GM19238 (cell line): ENCODE measurements at regions not wholly inside any gene's neighbourhood (a gene's known extent, or its start where the extent isn't known, plus 50 kb on each side); places are given as distances from the start of the nearest gene placed in this dataset.
"Not testable (repeated sequence)": the region's sequence is repeated elsewhere in the genome, so short reads cannot be mapped to it uniquely, and the experiment has no call there.

Source experiments
- DNase-seq: peaks from one replicate; pipeline ENCODE4 v3.0.0; 2011; ENCODE audit warnings: low spot score; ENCODE audit not compliant: insufficient read length

DNA sequence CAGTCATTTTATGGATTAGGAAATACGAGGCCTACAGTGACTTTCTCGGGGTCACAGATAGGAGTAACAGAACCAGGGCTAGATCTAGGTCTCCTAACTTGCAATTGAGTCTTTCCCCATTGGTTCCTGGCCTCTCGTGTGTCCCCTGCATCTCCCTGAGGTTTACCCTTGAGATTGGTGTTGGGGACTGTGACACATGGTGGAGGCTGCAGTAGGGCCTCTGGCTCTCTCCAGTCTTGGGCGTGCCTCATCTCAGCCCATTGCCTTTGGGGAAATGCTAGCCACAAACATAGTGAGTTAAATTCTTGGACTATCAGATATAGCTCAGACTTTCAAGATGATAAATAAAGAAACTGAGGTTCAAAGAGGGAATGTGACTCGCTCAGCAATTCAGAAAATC is 212.1 kb downstream of the KCNRG start:
- DNase-seq, result no peak

DNA sequence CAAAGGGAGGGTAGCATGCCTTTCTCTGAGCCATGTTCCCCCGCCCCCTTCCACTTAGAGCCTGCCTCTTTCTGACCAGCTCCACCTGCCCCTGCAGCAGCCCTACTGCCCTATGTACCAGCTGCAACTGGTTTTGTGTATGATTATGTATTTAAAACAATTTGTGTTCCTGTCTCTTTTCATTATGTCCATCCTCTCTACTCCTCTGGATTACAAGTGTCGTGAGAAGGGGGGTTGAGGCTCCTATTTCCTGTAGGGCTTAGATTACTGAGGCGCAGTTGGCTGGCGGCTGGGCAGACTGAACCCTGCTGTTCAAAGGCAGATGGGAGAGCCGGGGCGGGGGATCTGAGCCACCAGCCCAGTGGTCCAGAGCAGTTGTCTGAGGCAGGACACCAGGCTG is 213.3 kb downstream of the KCNRG start:
- DNase-seq, result no peak

DNA sequence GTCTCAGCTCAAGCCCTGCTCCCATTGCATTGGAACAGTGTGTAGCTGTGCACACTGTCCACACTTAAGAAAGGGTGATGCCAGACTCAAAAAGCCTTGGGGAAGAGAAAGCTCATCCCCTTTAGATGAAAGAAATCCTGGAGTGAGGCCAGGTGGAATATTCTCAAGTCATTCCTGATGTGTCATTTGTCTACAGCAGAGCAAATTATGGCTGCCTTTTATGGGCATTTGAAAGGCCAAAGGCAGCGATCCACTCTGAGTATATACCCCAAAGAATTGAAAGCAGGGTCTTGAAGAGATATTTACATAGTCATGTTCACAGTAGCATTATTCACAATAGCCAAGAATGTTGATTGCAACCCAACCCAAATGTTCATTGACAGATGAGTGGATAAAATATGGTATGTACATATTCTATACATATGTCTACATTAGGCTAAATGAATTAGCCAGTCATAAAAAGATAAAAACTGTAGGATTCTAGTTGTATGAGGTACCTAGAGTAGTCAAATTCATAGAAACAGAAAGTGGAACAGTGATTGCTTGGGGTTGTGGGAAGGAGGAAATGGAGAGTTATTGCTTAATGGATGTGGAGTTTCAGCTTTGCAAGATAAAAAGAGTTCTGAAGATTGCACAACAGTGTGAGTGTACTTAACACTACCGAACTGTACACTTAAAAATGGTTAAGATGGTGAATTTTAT is 214.9 kb downstream of the KCNRG start:
- no peak for DNase-seq

DNA sequence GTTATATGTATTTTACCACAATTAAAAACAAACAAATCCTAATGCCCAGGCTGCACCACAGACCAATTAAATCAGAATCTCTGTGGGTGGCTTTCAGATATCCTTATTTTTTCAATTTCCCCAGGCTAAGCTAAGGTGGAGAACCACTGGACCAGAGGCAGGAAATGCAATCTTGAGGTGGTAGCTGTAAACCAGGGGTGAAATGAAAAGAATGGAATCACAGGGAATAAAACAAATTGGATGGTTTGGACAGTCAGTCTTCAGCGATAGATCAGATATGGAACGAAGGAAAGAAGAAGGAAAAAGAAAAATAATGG is 215.4 kb downstream of the KCNRG start:
- no peak for DNase-seq

GRCh38 chr13:50233574-50233973 is 218.3 kb downstream of the KCNRG start:
- DNase-seq, result not testable (repeated sequence)

DNA sequence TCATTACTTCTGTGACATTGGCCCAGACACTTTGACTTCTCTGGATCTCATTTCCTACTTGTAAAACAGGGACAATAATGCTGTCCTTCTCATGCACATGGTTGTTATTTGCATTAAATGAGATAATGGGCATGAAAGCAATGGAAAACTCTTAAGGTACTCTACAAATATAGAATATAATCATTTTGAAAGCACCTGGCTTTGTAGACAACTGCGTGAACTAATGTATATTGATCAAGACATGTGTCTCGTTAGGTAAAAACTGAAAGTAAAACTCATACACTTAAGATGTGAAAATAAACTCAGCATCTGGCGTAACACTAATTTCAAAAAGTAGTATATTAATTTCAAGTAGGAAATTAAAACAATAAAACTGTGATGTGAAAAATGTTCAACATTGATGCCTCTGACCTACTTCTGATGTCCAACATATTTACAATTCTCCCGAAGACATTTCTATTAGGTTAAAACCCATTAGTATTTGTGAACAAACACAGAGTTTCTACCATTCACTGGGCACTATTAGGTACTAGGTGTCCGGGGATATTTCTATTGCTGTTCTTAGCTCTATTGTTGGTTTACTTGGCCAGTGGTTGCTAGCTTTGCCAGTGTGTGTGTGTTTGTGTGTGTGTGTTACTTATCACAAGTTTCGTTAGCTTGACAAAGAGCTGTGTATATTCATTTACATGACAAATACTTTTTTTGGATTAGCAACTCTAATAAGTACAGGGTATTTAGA is 220.5 kb downstream of the KCNRG start:
- DNase-seq, result no peak

- no peak for DNase-seq
These were observed 221.7 kb downstream of the KCNRG start for GRCh38 chr13:50236898-50237318.

- no peak for DNase-seq
These were observed 223.7 kb downstream of the KCNRG start for GRCh38 chr13:50238922-50239321.

GRCh38 chr13:50241479-50241878 is 226.2 kb downstream of the KCNRG start:
- no peak for DNase-seq

GRCh38 chr13:50243931-50244330 is 228.7 kb downstream of the KCNRG start:
- DNase-seq, result no peak

GRCh38 chr13:50244355-50244712 is 229.1 kb downstream of the KCNRG start:
- no peak for DNase-seq

- DNase-seq, result peak; percentile 15
These were observed 229.7 kb downstream of the KCNRG start for GRCh38 chr13:50244713-50245574.

GRCh38 chr13:50247223-50247622 is 232.0 kb downstream of the KCNRG start:
- no peak for DNase-seq

GRCh38 chr13:50248516-50249143 is 233.4 kb downstream of the KCNRG start:
- DNase-seq, result no peak

DNA sequence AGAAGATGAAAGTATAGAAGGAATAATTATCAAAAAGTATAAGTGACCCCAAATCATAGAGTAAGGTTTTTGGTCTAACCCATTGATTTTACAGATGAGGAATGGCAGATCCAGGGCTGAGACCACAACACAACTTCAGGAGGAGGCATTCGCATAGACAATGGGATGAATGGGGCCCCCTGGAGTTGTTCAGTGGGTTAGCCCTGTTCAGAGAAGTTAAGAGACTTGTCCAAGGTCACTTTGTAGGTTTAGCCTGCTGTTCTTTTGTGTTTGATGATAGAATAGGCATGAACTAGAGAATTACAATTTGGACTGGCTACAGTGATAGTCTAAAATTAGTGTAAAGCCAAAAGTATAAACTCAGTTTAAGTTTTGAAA is 233.9 kb downstream of the KCNRG start:
- DNase-seq, result no peak

DNA sequence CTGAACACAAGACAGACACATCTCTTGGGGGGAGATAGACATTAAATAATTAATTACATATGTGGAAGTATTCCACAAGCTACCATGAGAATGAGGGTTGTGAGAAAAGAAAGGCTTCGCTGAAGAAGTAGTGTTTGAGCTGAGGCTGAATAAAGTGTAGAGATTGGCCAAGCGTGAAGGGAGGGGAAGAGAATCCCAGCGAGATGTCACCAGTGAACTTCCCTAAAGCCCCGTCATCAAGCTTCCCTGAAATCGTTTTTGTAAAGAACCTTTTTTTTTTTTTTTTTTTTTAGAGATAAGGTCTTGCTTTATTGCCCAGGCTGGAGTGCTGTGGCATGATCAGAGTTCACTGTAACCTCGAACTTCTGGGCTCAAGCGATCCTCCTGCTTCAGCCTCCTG is 235.2 kb downstream of the KCNRG start:
- DNase-seq, result no peak

- DNase-seq, result no peak
These were observed 240.4 kb downstream of the KCNRG start for GRCh38 chr13:50255639-50256038.

DNA sequence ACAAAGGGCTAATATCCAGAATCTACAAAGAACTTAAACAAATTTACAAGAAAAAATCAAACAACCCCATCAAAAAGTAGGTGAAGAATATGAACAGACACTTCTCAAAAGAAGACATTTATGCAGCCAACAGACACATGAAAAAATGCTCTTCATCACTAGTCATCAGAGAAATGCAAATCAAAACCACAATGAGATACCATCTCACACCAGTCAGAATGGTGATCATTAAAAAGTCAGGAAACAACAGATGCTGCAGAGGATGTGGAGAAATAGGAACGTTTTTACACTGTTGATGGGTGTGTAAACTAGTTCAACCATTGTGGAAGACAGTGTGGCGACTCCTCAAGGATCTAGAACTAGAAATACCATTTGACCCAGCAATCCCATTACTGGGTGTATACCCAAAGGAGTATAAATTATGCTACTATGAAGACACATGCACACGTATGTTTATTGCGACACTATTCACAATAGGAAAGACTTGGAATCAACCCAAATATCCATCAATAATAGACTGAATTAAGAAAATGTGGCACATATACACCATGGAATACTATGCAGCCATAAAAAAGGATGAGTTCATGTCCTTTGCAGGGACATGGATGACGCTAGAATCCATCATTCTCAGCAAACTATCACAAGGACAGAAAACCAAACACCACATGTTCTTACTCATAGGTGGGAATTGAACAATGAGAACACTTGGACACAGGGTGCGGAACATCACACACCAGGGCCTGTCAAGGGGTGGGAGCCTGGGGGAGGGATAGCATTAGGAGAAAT is 241.5 kb downstream of the KCNRG start:
- not testable (repeated sequence) for DNase-seq

DNA sequence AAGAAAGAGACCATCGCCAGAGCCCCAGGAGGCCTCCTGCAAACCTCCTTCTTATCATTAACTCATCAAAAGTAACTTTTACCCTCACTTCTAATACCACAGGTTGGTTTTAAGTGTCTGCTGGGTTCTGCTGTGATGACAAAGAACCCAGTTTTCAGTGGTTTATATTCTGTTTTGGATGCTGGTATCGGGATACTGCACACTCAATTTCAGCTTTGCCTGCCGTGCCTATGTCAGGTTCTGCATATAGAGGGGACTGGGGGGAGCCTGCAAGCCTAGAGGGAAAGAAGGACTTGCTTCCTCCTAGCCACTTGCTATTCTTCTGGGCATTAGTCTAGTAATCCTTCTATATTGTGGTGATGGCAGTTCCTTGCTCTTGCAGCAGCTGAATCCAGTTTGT is 242.4 kb downstream of the KCNRG start:
- no peak for DNase-seq

- no peak for DNase-seq
These were observed 246.1 kb downstream of the KCNRG start for GRCh38 chr13:50261130-50261901.
